Panc1 (cell line): ENCODE measurements at regions not wholly inside any gene's neighbourhood (a gene's known extent, or its start where the extent isn't known, plus 50 kb on each side); places are given as distances from the start of the nearest gene placed in this dataset.

Experiments
- POLR2AphosphoS5 ChIP-seq: IDR thresholded peaks from 2 replicates; pipeline ENCODE4 v1.6.1; 2012; ENCODE audit warnings: mild to moderate bottlenecking, low read depth, low read length, moderate library complexity
- SIN3A ChIP-seq: IDR thresholded peaks from 2 replicates; pipeline ENCODE4 v1.6.1; 2012; ENCODE audit warnings: low read depth, mild to moderate bottlenecking, low read length, moderate library complexity, borderline replicate concordance; ENCODE audit not compliant: insufficient read depth
- TCF7L2 ChIP-seq: IDR thresholded peaks from 2 replicates; pipeline ENCODE4 v1.6.1; 2011; ENCODE audit warnings: mild to moderate bottlenecking, low read depth, low read length, inconsistent platforms
- TF ChIP-seq, protein P1 (sequence below): fragments of 450-650 bp; IDR thresholded peaks from 2 replicates; pipeline ENCODE4 v1.5.1; 2017; ENCODE audit warnings: mild to moderate bottlenecking
- TF ChIP-seq, protein P2 (sequence below), 2 experiments: IDR thresholded peaks; 2 replicates each; pipeline ENCODE4 v1.6.1; 2011 to 2012; ENCODE audit warnings: low read depth in 2 of 2, control low read depth in 1 of 2, low read length in 1 of 2, mild to moderate bottlenecking in 1 of 2, moderate library complexity in 1 of 2; ENCODE audit not compliant: insufficient read depth in 1 of 2

DNA sequence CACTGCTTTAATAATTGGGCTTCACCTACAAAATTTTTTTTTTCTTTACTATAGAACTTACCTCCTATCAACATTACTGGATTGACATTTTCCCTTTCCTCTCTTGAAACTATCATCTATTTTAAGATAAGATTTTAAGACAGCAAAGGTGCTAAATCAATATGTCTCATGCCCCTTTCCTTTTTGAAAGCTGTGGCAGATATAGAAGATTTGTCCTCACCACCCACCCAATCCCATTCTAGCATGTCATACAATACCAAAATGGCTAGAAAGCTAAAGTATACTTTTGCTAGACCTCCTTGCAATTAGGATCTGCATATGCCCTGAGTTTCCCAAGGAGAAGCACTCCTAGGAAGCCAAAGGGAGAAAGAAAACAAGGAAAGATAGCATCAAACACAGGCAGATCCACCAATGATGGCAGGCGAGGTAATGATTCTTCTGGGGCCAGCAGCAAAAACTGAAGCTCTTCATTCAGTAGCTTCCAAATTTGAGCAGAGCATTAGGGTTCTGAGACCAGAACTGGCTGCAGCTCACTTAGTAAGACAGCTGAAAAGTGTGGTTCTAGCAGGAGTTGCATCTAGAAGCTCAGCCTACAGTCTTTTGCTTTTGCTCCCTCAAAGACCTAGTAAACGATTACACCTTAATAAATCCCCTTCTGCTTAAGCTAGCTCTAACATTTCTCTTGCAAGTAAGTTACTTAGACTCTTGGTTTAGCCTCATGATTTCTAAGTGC, 242.1 kb downstream of the ZEB2 start:
- TF ChIP-seq, protein P1, sequence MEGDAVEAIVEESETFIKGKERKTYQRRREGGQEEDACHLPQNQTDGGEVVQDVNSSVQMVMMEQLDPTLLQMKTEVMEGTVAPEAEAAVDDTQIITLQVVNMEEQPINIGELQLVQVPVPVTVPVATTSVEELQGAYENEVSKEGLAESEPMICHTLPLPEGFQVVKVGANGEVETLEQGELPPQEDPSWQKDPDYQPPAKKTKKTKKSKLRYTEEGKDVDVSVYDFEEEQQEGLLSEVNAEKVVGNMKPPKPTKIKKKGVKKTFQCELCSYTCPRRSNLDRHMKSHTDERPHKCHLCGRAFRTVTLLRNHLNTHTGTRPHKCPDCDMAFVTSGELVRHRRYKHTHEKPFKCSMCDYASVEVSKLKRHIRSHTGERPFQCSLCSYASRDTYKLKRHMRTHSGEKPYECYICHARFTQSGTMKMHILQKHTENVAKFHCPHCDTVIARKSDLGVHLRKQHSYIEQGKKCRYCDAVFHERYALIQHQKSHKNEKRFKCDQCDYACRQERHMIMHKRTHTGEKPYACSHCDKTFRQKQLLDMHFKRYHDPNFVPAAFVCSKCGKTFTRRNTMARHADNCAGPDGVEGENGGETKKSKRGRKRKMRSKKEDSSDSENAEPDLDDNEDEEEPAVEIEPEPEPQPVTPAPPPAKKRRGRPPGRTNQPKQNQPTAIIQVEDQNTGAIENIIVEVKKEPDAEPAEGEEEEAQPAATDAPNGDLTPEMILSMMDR, result no peak
- TF ChIP-seq TCF7L2 (no peak), POLR2AphosphoS5 (no peak), SIN3A (no peak)
- TF ChIP-seq, protein P2, sequence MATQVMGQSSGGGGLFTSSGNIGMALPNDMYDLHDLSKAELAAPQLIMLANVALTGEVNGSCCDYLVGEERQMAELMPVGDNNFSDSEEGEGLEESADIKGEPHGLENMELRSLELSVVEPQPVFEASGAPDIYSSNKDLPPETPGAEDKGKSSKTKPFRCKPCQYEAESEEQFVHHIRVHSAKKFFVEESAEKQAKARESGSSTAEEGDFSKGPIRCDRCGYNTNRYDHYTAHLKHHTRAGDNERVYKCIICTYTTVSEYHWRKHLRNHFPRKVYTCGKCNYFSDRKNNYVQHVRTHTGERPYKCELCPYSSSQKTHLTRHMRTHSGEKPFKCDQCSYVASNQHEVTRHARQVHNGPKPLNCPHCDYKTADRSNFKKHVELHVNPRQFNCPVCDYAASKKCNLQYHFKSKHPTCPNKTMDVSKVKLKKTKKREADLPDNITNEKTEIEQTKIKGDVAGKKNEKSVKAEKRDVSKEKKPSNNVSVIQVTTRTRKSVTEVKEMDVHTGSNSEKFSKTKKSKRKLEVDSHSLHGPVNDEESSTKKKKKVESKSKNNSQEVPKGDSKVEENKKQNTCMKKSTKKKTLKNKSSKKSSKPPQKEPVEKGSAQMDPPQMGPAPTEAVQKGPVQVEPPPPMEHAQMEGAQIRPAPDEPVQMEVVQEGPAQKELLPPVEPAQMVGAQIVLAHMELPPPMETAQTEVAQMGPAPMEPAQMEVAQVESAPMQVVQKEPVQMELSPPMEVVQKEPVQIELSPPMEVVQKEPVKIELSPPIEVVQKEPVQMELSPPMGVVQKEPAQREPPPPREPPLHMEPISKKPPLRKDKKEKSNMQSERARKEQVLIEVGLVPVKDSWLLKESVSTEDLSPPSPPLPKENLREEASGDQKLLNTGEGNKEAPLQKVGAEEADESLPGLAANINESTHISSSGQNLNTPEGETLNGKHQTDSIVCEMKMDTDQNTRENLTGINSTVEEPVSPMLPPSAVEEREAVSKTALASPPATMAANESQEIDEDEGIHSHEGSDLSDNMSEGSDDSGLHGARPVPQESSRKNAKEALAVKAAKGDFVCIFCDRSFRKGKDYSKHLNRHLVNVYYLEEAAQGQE (IDR thresholded peaks at IDR 0.05; ENCODE audit: insufficient read depth in 1 of 2, low read depth in 2 of 2, low read length in 1 of 2), result no peak
